OCI-LY7 (cell line): ENCODE measurements at regions not wholly inside any gene's neighbourhood (a gene's known extent, or its start where the extent isn't known, plus 50 kb on each side); places are given as distances from the start of the nearest gene placed in this dataset.

Experiments used
- CTCF ChIP-seq: fragments of 200-600 bp; sonication (generic); conservative IDR thresholded peaks from 2 replicates; pipeline ENCODE4 v1.5.1; 2014; ENCODE audit warnings: mild to moderate bottlenecking, antibody characterized with exemption, low read length, moderate library complexity, mixed read lengths
- EZH2phosphoT487 ChIP-seq: fragments of 200-600 bp; sonication (generic); IDR thresholded peaks from 2 replicates; pipeline ENCODE4 v1.6.1; 2018; ENCODE audit warnings: low read depth, borderline replicate concordance, mild to moderate bottlenecking, mixed run types, antibody characterized with exemption, low read length, moderate library complexity, mixed read lengths

GRCh38 chr6:1054653-1055014 lies 257.3 kb upstream of the FOXQ1 start:
- no peak for TF ChIP-seq CTCF
- TF ChIP-seq EZH2phosphoT487 = no peak
